SJCRH30 (cell line): ENCODE measurements at regions not wholly inside any gene's neighbourhood (a gene's known extent, or its start where the extent isn't known, plus 50 kb on each side); places are given as distances from the start of the nearest gene placed in this dataset.

Experiments
- DNase-seq, 2 experiments: peaks; one replicate each; pipeline ENCODE4 v3.0.0-alpha.2; 2015 to 2020
- H3K27ac ChIP-seq: fragments of 250-450 bp; sonication (Bioruptor Pico); 2 replicates; pipeline ENCODE4 v1.5.1; 2020; ENCODE audit warnings: mild to moderate bottlenecking, moderate library complexity
- H3K27me3 ChIP-seq: fragments of 250-450 bp; sonication (Bioruptor Pico); 2 replicates; pipeline ENCODE4 v1.5.1; 2020; ENCODE audit warnings: mild to moderate bottlenecking, moderate library complexity
- H3K36me3 ChIP-seq: fragments of 250-450 bp; sonication (Bioruptor Pico); 2 replicates; pipeline ENCODE4 v1.5.1; 2020; ENCODE audit warnings: mild to moderate bottlenecking, moderate library complexity
- H3K4me1 ChIP-seq: fragments of 250-450 bp; sonication (Bioruptor Pico); 2 replicates; pipeline ENCODE4 v1.5.1; 2020; ENCODE audit warnings: mild to moderate bottlenecking, moderate library complexity
- H3K4me3 ChIP-seq: fragments of 250-450 bp; sonication (Bioruptor Pico); 2 replicates; pipeline ENCODE4 v1.5.1; 2020; ENCODE audit warnings: mild to moderate bottlenecking, moderate library complexity
- H3K9me3 ChIP-seq: fragments of 250-450 bp; sonication (Bioruptor Pico); replicated peaks from 2 replicates; pipeline ENCODE4 v1.5.1; 2020; ENCODE audit warnings: mild to moderate bottlenecking, moderate library complexity

DNA sequence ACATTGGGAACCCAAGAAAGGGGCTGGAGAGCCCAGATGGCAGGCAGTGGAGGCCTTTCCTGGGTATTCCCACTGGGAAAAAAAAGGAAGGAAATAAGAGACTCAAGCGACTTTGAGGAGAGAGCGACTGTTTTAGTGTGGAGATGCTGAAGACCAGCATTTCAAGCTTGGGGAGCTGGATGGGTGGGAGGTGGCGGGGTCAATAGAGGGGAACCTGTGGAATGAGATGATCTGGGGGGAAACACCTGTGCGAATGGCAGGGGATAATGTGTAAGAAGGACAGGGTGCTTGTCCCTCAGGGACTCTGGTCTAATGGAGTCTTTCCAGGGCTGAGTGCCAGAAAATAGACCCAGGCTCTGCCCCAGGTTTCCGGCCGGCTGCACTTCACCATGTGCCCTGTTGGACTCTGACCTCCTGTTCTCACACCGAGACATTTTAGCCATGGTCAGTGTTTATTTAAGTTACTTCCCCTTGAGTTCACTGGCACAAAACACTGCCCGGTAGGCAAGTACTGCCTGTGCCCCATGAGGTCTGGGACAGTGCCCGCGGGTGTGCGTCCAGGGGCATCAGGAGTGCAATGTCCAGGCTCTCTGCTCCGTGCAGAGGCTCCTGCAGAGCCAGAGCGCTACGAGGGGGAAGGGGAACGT, 50.4 kb upstream of the NKX2-2 start:
- Histone ChIP-seq H3K4me3 (no peak overlapping the region), H3K9me3 (no peaks in the 10 kb centered on the region), H3K27ac (no peak overlapping the region), H3K36me3 (no peaks in the 10 kb centered on the region), H3K4me1 (no peaks in the 10 kb centered on the region), H3K27me3 (peaks cover 5% of the 10 kb centered on the region; the same call in 1 of the 2 replicates)
- DNase-seq: no peak
